HG02943 (cell line): ENCODE measurements at regions not wholly inside any gene's neighbourhood (a gene's known extent, or its start where the extent isn't known, plus 50 kb on each side); places are given as distances from the start of the nearest gene placed in this dataset.

Experiments used
- ATAC-seq: cut with Tn5 transposase; IDR thresholded peaks from one replicate; pipeline ENCODE4 v1.9.1; 2021; ENCODE audit warnings: mild to moderate bottlenecking, low read depth, moderate library complexity; ENCODE audit not compliant: unreplicated experiment

DNA sequence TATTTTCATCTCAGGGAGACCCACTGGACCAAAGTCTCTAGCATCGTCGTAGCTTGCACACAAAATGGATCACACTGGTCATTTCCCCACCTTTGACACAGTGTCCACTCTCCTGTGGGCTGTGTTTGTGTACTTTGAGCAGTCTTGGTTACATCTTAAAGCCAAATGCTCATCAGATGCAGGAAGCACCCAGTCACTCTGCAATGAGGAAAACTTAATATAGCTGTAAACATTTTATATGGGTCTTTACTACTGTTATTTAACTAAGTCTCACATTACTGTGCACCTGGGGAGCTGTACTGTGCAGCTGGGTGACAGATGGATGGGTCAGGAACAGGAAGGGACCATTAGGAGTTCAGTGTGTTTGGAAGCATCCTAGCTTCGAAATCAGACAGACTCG is 109.0 kb upstream of the CXCR4 start:
- ATAC-seq, result no peak

DNA sequence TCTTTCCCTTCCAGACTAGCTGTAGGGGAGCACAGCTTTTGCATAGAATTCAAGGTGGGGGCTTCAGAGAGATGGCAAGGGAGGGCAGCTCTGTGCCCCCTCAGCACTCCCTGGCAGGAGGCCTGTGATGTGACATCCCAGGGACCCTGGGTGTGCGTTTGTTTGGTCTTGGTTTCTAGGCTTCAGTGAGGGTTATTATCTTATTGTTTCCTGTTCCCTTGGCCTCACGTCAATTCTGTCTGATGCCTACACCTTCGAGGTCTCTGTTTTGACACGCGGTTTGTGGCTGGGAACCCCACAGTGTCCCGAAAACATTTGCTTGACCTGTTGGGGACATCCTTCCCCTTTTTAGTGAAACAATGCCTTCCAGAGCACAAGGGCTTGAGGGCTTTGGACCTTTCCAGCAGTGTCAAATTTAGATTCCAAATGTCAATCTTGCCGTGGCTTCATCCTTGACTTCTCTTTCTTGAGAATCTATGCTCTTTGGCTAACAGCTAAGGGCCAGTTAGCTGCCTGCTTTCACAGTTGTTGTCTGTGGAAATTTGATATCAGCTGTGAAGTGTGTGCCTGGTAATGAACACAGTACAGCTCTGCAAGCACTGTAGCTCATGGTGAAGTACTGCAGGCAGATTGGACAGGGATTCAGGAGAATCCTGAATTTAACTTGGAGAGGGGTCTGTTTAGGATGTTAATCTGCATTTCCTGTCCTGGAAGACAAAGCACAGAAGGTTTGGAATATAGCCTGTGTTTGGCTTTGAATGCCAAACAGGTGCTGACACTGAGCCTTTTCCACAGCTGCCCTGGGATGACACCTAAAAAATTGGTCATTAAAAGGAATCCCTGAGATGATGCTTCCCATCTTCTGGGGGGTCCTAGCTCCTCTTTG is 108.2 kb upstream of the CXCR4 start:
- ATAC-seq, result no peak

DNA sequence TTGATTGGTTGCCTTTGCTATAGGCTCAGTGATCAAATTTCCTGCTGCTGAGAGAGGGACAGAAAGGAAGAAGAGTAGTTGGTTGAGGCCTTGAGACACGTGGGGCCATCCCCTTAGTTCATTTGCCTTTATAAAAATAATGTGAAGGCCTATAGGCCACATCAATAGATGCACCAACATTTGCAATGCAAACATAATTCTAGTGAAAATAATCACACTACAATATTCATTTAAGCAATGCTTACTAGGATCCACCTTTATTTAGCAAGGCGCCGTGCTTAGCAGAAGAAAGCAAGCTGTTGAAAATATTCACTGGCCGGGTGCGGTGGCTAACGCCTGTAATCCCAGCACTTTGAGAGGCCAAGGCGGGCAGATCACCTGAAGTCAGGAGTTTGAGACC is 105.3 kb upstream of the CXCR4 start:
- ATAC-seq, result no peak

DNA sequence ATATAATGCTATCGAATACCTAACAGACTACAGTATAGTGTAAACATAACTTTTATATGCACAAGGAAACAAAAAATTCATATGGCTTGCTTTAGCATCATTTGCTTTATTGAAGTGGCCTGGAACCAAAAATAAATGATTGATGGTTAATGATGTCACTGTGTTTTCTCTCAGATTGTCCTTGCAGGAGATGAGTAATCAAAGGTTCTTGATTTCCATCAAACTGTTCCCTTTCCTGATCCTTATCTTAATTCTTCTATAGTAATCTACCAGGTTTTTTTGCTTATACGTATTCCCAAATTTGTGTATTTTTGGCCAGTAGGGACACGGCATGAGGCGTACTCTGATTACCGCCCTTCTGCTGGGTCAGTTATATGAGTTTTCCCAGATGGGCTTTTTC is 104.9 kb upstream of the CXCR4 start:
- ATAC-seq, result no peak

- ATAC-seq, result no peak
Measured at GRCh38 chr2:136221026-136221425, 103.1 kb upstream of the CXCR4 start.

DNA sequence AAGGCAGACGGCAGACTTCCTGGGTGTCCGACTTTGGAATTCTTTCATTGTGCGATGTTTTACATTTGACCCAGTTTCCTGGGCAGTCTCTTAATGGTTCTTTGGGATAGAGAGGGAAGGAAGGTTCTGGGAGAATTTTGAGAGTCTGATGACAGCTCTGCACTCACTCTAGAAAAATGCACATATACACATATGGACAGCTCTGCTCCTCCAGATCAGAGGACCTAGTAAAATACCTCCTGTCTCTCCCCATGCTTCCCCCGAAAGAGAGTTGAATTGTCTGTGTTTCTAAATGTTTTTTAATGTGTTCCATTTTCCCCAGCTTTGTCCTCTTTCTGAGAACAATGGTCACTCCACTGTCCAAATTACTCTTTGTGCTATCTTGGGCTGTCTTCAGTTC is 102.0 kb upstream of the CXCR4 start:
- no peak for ATAC-seq

GRCh38 chr2:136219341-136219740 is 101.4 kb upstream of the CXCR4 start:
- no peak for ATAC-seq

GRCh38 chr2:136217996-136218395 is 100.0 kb upstream of the CXCR4 start:
- ATAC-seq, result no peak

DNA sequence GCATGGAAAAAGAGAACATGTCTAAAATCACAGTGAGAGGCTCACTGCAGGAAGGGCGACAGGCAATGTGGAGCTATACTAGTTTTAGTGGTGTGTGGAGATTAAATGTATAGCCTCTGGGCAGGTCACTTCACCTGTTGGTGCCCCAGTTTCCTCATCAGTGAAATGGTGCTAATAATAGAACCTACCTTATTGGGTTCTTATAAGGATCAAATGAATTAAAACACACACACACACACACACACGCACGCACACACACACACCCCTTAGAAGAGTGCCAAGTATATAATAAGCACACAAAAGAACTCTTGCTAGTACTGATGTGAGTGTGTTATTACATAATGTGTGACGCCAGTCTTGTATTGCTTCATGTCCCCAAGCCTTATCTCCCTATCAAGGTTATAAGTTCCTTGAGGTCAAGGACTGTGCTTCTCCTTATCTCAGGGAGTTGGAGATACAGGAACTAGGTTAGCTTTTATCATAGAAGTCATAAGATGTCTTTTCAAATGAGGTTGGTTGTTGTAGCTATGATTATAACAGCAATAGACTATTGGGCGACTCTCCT is 98.0 kb upstream of the CXCR4 start:
- no peak for ATAC-seq

DNA sequence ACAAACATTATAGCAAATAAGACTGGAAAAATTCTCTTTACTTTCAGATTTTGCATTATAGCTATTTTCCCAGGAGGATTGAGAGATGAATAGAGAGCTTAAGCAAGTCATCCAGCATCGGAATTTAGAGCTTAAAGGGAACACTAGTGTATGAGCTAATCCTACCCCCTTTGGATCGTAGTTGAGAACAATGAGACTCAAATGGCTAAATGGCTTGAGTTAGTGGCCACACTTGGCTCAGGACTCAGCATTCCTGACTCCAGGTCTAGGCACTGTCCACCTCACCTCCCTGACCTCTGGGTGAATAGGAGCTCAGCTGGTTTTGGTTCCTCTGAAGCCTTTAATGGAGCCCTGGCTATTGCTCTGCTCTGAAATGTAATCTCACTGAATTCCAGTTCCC is 97.5 kb upstream of the CXCR4 start:
- ATAC-seq, result no peak

- ATAC-seq, result no peak
Measured at GRCh38 chr2:136214307-136215200, 96.6 kb upstream of the CXCR4 start.

GRCh38 chr2:136213836-136214235 is 95.9 kb upstream of the CXCR4 start:
- no peak for ATAC-seq

GRCh38 chr2:136212426-136213378 is 94.8 kb upstream of the CXCR4 start:
- no peak for ATAC-seq

DNA sequence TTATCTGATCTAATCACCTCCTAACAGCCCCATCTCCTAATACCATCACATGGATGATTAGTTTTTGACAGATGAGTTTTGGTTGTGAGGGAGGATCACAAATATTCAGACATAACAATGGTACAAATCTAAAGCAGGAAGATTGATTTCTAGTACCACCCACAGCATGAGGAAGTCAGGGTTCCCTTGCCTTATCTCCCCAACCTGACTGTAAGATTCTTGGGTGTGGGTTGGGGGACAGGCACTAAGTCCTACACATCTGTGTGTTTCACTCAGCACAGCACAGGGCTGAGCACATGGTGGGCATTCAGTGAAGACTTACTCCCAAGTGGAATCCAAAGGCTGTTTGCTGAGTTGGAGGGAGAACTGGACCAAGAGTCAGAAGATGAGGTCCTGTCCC is 93.8 kb upstream of the CXCR4 start:
- ATAC-seq, result no peak

DNA sequence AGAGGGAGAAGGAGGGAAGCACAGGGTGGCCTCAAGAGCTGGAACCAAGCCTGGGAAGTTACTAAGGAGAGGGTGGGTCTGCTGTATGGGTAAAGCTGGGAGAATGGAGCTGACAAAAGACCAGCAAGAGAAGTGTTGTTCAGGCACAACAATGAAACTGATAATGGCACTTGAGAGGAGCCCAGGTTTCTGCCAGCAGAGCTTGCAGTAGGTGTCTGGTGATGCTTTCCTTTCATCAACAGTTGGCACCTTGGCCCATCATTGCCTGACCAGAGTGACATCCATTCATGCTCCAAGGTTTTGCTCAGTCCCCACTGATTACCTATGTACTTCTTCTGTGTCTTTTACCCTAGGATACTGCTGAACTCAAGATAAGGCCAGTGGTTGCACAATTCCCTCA is 92.9 kb upstream of the CXCR4 start:
- ATAC-seq, result no peak

GRCh38 chr2:136210455-136210805 is 92.5 kb upstream of the CXCR4 start:
- no peak for ATAC-seq

DNA sequence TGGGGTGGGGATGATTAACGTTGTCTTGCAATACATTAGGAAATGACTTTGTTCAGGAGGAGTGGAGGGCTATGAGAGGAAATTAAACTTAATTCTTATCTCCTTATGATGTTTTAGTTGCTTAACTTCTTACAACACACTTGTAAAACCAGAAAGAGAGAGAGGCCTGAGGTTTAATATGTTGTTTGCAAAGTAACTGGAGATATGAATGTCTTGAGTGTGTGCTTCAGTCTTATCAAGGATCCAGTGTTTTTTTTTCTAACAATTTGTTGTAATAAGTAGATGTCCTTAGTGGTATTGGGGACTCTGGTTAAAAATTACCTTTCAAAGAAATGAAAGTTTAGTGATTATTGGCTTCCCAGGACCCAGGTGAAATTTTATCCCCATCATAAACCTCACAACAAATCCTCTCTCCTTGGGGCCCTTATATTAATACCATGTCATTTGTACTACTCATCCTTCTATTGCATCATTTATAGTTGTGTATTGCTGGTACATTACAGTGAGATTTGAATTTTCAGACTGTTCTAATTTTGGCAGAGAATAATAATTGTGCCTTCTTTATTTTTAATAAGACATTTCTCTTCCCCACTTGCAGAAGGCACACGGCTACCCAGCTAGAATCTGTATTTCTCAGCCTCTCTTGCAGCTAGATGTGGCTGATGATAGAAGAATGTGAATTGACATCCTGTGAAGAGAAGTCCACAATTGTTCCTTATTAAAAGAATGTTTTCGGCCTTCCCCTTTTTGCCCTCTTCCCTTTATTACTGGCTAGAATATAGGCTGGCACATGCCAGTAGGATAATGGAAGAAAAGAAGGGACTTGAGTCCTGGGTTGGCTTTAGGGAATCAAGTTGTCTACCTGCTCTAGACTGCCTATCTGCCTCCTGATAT is 91.9 kb upstream of the CXCR4 start:
- ATAC-seq, result no peak

DNA sequence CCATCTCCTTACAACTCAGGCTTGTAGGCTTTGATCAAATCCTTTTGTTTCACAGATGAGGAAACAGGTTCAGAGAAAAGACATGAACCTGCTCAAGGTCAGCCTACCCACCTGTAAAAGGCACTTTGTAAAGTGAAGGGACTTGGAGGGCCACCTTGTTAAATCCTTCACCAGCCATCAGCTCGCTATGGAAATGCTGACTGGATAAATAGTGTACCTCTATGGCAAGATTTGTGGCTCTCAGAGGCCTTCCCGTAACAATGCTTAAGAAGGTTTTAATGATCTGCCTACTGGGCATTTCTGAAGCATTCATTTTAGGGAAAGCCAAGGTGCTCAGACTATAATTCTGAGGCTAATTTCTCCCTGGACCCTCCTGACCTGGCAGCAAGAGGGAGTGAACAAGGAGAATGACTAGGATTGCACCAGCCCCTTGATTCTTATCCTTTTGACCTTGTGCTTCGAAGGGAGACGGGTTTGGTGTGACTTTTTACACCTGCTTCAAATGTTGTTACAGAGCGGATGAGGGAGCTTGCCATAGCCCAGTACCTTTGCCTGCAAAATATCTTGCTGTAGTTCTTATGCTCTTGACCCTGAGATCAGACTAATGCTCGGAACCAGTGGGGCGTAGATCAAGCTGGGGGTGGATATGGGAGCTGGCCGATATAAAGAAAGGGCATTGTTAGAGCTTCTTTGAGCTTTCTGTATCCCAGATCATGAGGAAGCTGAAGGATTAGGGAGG is 90.9 kb upstream of the CXCR4 start:
- ATAC-seq, result no peak

GRCh38 chr2:136207665-136208064 is 89.7 kb upstream of the CXCR4 start:
- ATAC-seq, result no peak
